Limb (tissue), 2 donors: ENCODE measurements at regions not wholly inside any gene's neighbourhood (a gene's known extent, or its start where the extent isn't known, plus 50 kb on each side); places are given as distances from the start of the nearest gene placed in this dataset.
A peak's percentile ranks its signal among the peaks of the same experiment; 100 is the strongest.

Experiments
- DNase-seq, 2 donors: peaks; one replicate each; pipeline ENCODE4 v3.0.0-alpha.2; 2016; ENCODE audit errors: extremely low spot score in 2 of 2

DNA sequence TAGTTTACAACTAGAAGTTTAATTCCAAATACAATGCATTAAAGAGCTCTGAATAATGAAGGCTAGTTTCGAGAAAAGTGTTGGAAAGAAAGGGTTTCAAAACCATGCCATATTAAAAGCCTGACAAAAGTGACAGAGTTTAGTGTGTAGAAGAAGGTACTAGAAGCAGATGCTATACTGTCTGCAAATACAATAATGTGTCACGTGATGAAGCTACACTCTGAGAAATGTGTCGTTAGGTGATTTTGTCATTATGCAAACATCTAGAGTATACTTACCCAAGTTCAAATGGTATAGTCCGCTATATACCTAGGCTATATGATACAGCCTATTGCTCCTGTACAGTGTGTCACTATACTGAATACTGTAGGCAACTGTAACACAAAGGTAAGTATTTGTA, 494.1 kb downstream of the TLE1 start:
- no peak for DNase-seq

DNA sequence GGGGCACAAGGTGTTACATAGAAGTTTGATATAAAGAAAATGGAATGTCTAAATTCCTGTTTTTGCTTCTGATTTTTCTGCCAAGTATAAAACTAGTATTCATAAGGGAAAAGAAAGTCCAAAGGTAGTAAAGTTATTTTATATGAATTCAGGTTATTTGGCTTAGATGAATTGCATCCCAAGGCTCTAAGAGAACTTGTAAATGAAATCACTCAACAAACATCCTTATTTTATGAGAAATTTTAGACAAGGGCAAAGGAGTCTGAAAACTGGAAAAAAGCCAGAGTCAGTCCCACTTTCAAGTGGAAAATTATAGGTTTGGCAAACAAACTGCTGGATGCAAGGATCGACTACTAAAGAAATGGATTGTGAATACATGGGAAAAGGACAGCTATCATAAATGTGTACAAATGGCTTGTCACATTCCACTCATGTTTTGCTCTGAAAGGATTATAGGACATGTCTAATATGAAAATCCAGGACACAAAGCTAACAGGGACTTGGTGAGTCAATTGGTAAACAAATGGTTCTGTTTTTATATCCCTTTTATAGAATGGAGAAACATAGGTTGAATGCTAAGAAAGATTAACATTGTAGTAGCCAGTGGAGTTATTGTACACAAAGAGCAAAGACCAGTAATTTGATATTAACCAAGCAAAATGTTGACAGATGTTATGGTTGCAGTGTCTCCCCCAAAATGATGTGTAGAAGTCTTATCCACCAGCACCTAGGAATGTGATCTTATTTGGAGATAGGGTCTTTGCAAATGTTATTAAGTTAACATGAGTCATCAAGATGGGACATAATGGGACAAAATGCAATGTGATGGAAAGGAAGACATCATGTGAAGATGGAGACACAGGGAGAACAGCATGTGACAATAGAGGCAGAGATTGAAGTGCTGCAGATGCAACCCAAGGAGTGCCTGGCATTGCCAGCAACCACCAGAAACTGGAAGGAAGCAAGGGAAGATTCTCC, 495.7 kb downstream of the TLE1 start:
- no peak for DNase-seq

DNA sequence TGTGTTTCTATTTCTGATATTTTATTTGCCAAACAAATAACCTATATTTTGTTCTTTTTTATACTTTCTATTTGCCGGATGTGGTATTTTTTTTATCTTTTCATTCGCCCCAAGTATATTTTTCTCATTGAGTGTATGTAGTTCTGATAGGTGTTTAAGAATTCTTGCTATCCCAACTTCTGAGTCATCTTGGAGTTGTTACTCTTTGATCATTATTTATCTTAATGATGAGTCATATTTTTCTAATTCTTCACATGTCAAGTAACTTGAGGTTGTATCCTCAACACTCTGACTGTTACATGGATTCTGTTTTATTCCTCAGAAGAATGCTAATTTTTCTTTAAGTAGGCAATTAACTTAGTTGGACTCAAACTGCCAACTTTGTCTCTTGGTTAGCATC, 498.1 kb downstream of the TLE1 start:
- no peak for DNase-seq

DNA sequence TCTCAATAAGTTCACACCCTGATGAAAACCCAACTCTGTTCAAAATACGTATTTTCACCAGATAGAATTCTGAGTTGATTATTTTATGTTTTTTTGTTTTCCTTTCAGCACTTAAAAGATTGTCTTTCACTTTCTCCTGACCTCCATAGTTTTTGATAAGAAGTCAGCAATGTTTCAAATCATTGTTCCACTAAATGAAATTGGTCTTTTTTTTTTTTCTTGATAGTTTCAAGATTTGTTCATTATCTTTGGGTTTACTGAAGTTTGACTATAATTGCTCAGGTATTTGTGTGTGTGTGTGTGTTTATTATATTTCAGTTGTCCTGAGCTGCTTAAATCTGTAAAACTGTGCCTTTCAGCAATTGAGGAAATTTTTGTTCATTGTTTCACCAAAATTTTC, 498.7 kb downstream of the TLE1 start:
- DNase-seq = no peak

DNA sequence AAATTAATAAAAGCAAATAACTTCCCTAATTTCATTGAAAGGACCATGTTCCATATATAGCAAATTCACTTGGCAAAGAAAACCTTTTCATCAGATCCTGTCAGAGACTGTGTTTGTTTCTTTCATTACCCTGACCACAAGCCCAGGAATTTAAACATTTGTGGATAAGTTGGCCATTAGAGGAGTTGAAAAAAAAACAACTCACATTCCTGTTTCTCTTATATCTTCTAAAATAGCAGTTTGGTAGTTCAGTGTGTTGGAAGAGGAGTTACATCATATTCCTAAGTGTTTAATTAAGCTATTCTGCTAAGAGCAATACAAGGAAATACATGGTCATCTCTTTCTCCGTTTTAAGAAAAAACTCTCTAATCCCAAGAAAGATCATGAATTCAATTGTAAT, 505.6 kb downstream of the TLE1 start:
- peak in 1 of 2 donors; percentile 38 for DNase-seq

DNA sequence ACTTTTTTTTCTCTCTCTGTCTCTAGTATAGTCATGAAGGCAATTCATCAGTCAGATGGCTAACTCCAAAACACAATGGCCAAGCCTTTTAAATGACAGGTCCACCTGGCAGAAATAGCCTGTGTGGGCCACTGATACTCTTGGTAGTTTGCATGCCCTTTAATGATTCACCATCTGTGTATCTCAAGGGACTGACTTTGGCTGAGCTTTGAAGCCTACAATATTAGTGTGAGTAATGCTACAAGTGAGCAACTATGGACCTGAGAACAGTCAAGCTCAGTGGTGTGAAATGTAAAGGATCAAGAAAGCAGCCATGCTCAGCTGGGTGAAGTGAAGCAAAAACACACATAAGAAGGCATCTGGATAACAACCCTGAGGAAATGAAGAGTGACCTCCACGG, 506.9 kb downstream of the TLE1 start:
- DNase-seq = no peak

DNA sequence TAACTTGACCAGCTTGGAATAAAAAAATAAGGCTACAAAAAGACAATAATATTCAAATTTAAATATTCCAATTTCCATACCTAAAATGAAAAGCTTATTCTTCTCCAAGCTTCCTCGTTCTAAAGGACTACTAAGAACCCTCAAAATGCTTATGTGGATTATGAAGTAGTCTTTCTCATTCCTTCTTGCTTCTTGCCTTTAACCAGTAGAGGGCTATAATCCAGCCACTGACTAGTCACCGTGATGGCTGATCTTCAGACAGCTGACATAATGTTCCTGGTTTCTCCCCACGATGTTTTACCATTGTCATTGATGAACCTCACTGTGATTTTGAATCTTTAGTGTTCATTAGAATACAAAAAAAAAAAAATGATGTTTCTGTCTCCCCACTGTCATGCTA, 515.3 kb downstream of the TLE1 start:
- DNase-seq = no peak

DNA sequence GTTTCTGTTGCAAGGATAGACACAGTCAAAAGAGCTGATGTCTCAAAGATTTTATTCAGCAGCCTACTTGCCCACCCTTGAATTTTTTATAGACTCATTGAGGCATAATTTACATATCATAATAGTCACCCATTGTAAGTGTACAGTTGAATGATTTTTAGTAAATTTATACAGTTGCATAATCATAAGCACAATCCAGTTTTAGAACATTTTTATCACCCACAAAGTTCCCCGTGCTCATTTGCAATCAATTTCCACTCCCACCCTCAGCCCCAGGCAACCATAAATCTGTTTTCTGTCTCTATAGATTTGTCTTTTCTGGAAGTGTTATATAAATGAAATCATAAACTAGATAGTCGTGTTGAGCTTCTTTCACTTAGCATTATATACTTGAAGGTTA, 517.7 kb downstream of the TLE1 start:
- no peak for DNase-seq

DNA sequence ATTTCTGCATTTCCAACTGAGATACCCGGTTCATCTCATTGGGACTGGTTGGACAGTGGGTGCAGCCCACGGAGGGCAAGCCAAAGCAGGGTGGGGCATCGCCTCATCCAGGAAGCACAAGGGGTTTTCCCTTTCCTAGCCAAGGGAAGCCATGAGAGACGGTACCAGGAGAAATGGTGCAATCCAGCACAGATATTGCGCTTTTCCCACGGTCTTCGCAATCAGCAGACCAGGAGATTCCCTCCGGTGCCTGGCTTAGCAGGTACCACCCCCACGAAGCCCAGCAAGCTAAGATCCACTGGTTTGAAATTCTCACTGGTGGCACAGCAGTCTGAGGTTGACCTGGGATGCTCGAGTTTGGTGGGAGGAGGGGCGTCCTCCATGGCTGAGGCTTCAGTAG, 527.0 kb downstream of the TLE1 start:
- DNase-seq = no peak

DNA sequence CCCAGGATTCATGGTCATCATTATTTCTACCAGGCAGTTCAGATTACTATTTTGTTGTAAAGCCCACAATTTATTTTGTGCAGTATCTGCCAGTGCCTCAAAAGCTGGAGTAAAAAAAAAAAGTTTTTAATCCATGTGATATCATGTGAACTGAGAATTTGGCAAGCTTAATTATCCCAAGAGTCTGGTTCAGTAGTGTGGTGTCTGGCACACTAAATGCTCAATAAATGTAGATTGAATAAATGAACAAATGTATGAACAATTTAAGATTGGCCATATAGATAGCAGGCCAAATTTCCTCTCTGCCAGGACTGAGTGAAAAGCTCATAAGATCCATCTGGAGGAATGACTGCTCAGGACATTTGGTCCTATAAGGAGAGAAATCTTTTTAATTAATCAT, 533.0 kb downstream of the TLE1 start:
- no peak for DNase-seq

DNA sequence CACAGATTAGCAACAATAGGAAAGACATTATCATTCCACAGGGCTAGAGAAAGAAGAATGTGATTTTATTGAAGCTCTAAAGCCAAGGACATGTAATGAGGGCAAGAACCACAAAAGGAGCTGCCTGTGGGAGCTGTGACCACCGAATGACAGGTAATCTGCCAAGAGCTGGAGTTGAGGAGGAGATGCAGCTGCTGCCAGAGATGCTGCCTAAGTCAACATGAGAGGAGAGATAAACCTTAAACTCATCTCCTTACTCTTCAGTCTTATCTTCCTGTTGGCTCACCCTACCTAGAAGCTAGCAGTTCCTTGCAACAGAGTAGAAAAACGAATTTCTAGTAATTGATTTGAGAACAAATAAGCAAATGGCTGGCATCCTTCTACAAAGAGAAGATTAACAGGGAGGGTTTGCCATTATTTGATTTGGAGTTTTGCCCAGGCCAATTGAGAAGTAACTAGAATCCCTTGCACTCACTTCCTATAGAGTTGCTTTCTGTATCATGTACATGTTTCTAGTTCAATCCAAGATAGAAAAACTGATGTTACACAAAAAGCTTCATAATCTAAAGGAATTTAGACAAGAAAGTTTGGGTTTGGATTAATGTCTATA, 539.2 kb downstream of the TLE1 start:
- DNase-seq = no peak

DNA sequence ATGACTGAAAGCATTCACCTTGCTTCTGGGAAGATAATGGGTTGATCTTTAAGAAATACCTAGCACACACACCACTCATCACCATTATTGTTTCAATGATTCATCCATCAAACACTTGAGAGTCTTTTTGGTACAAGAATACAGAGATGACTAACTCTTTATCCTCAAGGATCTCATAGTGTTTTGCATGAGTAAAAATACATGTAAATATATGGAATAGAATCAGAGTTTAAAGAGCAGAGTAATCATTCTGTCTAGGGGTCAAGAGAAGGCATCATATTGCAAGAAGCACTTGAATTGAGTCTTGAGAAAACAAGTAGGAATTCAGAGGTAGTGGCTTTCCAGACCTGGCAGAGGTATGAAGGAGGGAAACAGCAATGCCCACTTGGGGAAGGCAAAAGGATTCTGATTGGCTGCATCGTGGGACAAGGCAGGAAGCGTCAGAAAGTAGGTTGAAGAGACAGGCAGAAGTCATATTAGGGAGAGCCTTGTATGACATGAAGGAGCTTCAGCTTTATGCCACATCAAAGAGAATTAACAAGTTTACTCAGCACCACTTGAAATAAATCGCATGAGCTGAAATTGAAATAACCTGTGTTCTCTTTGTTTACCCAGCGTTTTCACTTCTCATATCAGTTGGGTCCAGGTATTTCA, 542.5 kb downstream of the TLE1 start:
- no peak for DNase-seq

DNA sequence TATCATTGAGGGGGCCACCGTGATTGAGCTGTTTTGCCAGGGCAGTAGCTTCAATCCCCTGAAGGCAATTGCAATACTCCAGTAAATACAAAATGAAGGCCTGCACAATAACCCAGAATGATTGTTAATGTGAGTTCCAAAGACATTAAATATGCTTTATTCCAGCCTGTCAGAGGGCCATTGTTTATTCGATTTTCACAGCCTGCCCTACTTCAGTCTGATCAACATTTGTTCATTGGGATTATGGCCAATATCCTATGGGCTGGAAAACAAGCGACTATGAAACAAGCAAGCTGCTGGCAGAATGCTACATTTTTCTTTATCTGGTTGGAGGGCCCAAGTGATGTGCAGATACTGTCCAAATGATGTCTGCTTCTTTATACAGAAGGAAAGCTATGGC, 543.1 kb downstream of the TLE1 start:
- no peak for DNase-seq

DNA sequence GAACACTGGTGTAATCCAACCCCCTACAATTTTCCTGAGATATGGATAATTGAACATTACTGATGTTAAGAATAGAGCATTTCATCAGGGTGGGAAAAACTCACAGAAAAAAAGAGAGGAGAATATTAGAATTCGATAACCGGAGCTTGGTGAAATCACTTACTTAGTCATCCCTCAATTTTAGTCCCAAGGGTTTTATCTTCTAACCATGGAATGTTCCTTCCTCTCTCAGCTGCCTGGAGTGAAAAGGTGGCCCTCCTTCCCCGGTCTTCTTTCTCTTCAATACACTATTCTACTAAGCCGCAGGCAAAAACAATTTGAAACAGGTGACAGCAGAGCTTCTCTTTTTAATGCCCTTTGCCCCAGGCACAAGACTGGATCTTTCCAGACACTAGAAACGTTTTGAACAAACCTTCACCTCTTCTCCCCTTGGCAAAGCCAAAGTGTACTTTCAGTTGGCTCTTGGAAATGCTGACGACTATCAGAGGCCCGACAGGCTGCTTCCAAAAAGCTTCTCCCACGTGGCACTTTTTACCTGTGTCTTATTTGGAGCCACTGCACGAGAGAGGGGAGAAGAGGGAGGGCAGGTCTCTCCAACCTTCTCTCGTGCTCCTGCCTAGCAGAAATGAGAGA, 543.9 kb downstream of the TLE1 start:
- DNase-seq = no peak

DNA sequence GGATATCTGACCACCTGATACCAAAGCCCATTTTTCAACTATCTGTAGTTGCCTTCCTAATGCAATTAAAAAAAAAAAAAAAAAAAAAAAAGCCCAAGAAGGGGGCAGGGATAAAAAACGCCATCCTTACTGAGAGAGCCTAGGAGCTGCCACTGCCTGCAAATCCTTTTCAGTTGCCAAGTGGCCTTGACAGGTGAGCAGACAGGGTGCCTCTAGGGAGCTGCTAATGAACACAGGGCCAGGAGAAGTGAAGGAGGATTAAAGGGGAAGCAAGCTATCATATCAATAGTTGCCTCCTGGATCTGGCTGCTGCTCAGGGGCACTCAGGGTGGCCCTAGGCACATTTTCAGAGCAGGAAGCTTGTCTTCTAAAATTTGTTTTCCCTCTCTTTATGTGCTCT, 547.4 kb downstream of the TLE1 start:
- DNase-seq = no peak

DNA sequence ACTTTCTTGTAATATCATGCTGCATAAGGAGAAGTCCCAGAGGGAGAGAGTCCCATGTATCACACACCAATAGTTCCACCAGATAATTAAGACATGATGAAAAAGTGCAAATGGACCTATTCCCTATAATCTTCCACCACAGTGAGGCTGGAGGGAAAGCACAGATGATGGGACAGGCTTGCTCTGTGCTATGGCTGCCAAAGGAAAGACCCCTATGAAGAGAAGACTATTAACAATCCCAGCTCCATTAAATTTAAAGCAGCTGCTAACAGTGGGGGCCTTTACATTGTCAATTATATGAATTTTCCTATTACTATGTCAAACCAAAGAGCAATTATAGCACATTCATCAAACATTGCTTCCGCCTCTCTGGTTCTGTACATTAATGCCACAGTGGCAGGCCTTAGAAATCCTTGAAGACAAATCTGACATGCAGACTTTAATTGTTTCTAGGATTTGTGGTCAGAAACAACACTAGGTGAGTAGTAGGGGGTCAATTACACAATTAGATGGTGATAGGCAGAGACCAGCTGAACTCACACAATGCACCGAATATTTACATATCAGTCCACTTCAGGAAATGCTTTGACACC, 551.3 kb downstream of the TLE1 start:
- DNase-seq = no peak

DNA sequence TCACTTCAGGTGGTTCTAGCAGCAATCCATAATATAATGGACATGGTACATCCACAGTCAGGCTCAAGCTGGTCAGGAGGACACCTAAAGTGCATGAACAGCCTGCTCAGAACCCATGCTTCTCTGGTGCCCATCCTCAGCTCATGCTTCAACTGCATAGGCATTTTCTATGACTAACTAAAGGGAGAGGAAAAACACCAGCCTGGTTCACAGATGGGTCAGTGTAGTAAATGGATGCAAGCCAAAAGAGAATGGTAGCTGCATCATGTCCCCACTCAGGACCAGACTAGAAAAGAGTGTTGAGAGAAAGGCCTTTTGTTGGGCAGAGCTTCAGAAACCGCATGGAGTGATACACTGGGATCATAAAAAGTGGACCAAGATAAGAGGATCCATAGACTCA, 556.6 kb downstream of the TLE1 start:
- DNase-seq = no peak

DNA sequence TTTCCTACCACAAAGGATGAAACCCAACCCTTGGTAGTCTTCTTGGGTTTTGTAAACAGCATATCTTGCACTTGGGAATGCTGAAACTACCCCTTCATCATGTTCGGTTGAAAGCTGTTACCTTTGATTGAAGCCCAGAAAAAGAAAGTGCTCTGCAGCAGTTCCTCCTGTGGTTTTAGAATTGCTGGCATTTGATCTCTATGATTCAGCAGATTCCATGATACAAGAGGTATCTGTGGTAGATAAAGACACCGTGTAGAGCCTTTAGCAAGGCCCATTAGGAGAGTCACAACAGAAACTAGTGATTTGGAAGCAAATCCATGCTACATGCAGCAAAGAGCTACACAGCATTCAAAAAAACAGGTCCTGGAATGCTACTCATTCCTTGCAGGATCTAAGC, 557.0 kb downstream of the TLE1 start:
- DNase-seq = no peak

DNA sequence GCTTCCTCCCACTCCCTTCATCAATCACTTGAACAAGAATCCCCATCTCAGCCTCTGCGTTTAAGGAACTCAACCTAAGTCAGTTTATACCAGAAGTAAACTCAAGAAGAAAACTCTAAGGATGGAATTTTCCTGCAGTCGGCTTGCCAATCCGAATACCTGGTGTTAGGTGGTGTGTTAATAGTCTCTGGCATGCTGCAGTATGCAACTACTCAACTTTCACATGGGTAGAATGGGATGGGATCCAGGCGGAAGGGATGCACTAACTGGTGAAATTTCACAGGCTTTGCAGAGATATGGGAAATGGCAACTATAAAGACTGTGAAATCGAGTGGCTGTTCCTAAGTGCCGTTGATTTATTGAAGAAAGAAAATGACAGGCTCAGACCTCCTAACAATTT, 560.6 kb downstream of the TLE1 start:
- no peak for DNase-seq

DNA sequence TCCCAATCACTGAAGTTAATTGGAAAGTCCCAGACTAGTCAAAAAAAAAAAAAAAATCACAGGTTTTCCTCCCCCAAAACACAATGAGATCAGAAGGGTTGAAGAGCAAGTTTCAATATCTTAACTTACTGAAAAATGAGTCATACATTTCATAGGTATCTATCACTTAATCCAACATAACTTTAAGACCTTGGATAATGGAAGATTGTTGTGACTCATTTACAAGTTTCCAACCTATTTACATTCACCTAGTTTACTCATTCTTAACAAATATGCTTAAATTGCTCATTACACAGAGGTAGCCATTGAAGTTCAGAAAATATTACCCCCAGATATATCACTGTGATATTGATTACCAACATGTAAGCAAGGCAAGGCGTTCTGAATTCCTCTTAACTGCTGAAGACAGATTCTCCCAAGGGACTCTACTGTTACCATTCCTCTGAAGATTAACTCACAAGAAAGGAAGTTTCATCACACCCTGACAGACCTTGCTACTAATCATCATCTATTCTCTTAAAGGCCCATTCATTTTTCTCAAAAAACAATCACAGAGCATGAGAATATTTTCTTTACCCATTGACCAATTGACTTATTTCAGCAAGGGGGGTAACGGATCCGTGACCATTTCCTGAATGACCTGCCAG, 563.8 kb downstream of the TLE1 start:
- no peak for DNase-seq

DNA sequence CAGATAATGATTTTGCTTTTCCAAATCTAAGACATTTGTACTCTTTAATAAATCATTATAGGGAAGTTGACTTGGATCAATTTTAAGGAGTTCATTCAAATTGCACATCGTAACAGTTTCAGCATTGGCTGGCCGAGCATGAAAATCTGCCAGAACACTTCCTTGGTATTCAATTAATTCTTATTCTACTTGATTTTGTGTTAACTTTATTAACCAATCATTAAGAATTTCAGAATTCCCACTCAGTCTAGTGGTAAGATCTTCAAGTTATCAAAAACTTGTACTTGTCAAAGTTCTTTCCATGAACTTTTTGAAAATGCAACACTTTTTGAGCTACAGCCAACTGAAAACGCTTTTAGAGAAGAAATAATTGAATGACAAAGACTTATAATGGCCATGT, 565.8 kb downstream of the TLE1 start:
- no peak for DNase-seq
